Mesothelial cell of epicardium (in vitro differentiated cells): ENCODE measurements at regions not wholly inside any gene's neighbourhood (a gene's known extent, or its start where the extent isn't known, plus 50 kb on each side); places are given as distances from the start of the nearest gene placed in this dataset.

Experiments
- DNase-seq, 2 experiments: peaks; one replicate each; pipeline ENCODE4 v3.0.0; 2021; ENCODE audit warnings: low spot score in 2 of 2; ENCODE audit not compliant: unreplicated experiment in 2 of 2
- H3K27ac Mint-ChIP-seq: 2 replicates; pipeline ENCODE4 v1.8.0; 2021; ENCODE audit warnings: mixed read lengths
- H3K27me3 Mint-ChIP-seq: 2 replicates; pipeline ENCODE4 v1.8.0; 2021; ENCODE audit warnings: low read depth, mixed read lengths
- H3K36me3 Mint-ChIP-seq: 2 replicates; pipeline ENCODE4 v1.8.0; 2021; ENCODE audit warnings: mixed read lengths
- H3K4me1 Mint-ChIP-seq: 2 replicates; pipeline ENCODE4 v1.8.0; 2021; ENCODE audit warnings: mixed read lengths
- H3K4me3 Mint-ChIP-seq: 2 replicates; pipeline ENCODE4 v1.8.0; 2021; ENCODE audit warnings: mild to moderate bottlenecking, moderate library complexity, mixed read lengths
- H3K9me3 Mint-ChIP-seq: 2 replicates; pipeline ENCODE4 v1.8.0; 2021; ENCODE audit warnings: mixed read lengths
- TF ChIP-seq, protein P1 (sequence below): fragments of 200-600 bp; sonication (generic); IDR thresholded peaks from one replicate; pipeline ENCODE4 v1.5.0; 2021; ENCODE audit warnings: antibody characterized with exemption; ENCODE audit not compliant: unreplicated experiment

DNA sequence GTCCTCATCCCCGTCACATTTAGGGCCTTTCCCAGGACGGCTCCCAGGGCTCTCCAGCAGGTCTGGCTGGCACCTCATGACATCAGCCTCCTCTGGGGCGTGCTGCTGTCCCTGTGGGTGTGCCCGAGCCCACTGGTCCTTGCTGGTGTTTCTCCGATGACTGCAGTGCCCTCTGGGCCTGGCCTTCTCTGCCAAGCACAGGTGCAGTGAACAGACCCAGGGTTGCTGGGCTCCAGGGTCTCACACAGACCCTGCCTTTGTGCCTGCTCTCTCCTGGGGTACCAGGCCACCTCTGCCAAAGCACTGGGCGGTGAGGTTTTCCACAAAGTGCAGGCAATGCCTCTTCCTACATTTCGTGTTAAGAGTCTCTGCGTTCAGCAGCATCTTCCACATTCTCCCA lies 246.1 kb downstream of the ACKR3 start:
- TF ChIP-seq, protein P1, sequence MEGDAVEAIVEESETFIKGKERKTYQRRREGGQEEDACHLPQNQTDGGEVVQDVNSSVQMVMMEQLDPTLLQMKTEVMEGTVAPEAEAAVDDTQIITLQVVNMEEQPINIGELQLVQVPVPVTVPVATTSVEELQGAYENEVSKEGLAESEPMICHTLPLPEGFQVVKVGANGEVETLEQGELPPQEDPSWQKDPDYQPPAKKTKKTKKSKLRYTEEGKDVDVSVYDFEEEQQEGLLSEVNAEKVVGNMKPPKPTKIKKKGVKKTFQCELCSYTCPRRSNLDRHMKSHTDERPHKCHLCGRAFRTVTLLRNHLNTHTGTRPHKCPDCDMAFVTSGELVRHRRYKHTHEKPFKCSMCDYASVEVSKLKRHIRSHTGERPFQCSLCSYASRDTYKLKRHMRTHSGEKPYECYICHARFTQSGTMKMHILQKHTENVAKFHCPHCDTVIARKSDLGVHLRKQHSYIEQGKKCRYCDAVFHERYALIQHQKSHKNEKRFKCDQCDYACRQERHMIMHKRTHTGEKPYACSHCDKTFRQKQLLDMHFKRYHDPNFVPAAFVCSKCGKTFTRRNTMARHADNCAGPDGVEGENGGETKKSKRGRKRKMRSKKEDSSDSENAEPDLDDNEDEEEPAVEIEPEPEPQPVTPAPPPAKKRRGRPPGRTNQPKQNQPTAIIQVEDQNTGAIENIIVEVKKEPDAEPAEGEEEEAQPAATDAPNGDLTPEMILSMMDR, result no peak
- Mint-ChIP-seq H3K27me3 (no peaks in the 10 kb centered on the region), H3K27ac (no peak overlapping the region)

DNA sequence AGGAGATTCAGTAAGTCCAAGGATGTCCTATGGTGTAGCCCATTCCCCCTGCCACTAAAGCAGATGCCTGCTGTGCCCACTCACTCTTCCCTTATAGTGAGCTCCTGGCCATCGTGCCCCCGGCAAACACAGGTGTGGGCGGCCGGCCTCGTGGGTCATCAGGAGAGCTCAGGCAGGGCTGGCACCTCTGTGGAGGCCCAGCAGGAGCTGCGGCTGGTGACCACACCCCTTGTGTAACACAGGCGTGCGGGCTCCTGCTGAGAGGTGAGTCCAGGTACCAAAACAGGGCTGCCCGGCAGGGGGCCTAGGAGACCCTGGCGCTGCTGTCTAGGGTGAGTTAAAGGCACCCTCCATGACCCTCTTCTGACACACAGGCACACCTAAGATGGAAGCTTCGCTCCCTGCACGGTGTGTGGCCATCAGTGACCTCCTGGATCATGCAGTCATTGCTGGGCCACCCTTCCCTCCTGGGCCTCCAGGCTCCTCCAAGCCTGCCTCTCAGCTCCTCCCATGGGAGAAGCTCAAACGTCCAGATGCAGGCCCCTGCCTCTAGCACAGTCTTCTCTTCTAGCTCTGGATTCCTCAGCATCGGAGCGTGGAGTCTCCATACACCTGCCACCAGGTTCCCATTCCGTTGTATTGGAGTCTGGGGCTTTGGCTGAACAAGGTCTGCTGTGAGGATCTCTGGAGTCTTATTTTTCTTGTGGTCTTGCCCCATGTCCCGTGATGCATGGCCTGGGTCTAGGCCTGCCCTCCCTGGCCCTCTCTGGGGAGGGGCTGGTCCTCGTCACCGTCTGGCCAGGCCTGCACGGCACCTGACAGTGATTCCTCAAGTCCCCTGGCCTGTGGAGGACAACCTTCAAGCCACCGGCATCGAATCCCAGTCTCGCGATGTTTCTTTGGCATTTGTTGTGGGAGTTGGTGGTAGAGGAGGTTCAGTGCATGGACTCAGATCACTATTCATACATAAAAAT lies 246.9 kb downstream of the ACKR3 start:
- Mint-ChIP-seq H3K4me1 (peaks cover 24% of the 10 kb centered on the region), H3K27ac (no peak overlapping the region), H3K36me3 (no peaks in the 10 kb centered on the region), H3K9me3 (peaks cover 4% of the 10 kb centered on the region), H3K4me3 (no peak overlapping the region), H3K27me3 (no peaks in the 10 kb centered on the region)
- TF ChIP-seq, protein P1, result no peak
- no peak for DNase-seq

More for the DNA sequence above, 246.1 kb downstream of the ACKR3 start:
- DNase-seq, result no peak
- H3K36me3 Mint-ChIP-seq, result no peaks in the 10 kb centered on the region
- peaks cover 7% of the 10 kb centered on the region for H3K9me3 Mint-ChIP-seq
- H3K4me3 Mint-ChIP-seq, result no peak overlapping the region
- H3K4me1 Mint-ChIP-seq, result peaks cover 24% of the 10 kb centered on the region

DNA sequence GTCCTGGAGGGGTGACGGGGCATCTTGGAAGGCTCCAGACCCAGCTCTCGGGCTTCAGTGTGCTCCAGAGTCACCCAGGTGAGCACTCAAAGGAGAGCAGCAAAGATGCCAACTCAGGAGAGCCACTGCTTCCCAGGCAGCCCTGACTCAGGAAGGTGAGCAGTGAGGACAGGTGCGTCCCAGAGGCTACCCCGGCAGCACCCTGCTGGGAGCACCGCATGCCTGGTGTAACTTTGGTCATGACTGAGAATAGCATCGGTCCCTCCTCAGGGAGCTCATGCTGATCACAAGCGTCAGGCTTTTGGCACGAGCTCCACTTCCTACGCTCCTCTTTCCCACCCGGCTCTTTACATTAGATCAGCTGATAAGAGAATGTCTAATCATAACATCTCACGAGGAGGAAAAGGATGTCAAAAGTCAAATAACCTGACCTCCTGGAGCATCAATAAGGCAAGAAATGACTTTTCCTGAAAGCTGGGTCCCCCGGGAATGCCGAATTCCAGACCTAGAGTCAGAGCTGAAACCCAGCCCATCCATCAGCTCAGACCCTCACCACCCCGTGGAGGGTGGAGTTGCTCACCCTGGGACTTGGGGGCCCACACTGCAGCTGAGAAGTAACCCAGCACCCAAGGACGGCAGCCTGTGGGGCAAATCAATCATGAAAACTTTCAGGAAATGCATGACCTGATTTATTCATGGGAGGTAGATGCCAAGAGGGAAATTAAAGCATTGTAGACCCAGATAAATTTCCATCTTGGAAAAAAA lies 248.8 kb downstream of the ACKR3 start:
- no peak overlapping the region for H3K27ac Mint-ChIP-seq

DNA sequence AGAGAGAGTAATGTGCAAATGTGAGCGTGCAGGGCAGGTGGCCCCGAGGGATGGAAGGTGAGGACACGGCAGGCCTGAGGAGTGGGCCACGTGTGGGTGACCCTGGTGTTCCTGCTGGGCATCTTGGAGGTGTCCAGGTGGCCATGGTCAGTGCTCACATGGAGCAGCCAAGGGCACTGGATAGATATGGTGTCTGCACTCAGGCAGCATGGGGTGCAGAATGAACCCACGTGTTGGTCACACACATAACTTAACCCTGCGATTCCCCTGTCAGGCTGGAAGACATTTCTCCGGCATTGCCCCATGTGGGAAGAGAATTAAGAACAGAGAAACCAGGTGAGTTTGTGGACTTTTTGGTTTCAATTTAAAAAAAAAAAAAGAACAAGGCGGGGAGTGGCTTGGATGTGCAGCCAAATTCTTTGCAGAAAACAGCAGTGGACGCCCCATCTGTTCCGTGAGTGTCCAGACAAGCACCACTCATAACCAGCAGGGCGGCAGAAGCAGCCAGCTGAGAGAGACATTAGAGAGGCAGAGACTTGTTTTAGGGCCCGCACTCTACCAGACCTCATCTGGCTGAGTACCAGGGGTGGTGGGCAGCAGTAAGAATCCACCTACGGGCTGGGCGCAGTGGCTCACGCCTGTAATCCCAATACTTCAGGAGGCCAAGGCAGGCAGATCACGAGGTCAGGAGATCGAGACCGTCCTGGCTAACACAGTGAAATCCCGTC lies 249.8 kb downstream of the ACKR3 start:
- TF ChIP-seq, protein P1, result no peak
- H3K4me1 Mint-ChIP-seq, result peaks cover 31% of the 10 kb centered on the region
- no peaks in the 10 kb centered on the region for H3K36me3 Mint-ChIP-seq
- H3K27ac Mint-ChIP-seq, result no peak overlapping the region
- H3K4me3 Mint-ChIP-seq, result no peak overlapping the region
- no peaks in the 10 kb centered on the region for H3K27me3 Mint-ChIP-seq
- no peak for DNase-seq
- H3K9me3 Mint-ChIP-seq, result peaks cover 5% of the 10 kb centered on the region

More for the DNA sequence above, 248.8 kb downstream of the ACKR3 start:
- Mint-ChIP-seq H3K36me3 (no peaks in the 10 kb centered on the region), H3K4me1 (peaks cover 26% of the 10 kb centered on the region), H3K9me3 (peaks cover 5% of the 10 kb centered on the region), H3K4me3 (no peak overlapping the region), H3K27me3 (no peaks in the 10 kb centered on the region)
- TF ChIP-seq, protein P1, result no peak
- no peak for DNase-seq

DNA sequence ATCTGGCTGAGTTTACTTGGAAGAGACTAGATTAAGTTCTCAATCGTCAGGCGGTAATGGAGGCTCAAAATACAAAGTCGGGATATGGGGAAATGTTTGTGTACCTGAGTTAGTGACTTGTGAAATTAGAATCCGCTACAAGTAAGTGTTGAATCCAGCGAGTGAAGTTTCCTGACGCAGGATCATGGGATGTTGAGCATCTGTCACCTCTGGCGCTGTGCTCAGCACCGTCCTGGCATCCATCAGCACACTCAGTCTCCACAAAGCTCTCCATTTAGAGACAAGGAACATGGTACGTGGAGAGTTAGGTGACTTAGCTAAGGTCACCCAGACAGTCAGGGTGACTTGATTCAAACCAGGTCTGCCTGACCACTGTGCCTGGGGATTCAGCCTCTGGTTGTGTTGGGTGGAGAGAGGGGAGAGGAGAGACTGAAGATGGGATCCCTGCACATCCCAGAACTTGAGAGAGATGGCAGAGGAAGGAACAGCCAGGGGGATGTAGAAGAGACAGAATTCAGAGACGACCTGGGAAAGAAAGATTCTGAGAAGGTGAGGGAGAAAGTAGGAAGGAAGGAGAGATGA lies 251.2 kb downstream of the ACKR3 start:
- no peak for DNase-seq
- Mint-ChIP-seq H3K9me3 (peaks cover 5% of the 10 kb centered on the region), H3K36me3 (no peaks in the 10 kb centered on the region), H3K4me3 (no peak overlapping the region), H3K27ac (no peak overlapping the region), H3K27me3 (no peaks in the 10 kb centered on the region), H3K4me1 (peaks cover 40% of the 10 kb centered on the region)
- TF ChIP-seq, protein P1, result no peak
